Naive B cell (primary cell): ENCODE measurements at regions not wholly inside any gene's neighbourhood (a gene's known extent, or its start where the extent isn't known, plus 50 kb on each side); places are given as distances from the start of the nearest gene placed in this dataset.
"Not testable (repeated sequence)": the region's sequence is repeated elsewhere in the genome, so short reads cannot be mapped to it uniquely, and the experiment has no call there.

Source experiments
- ATAC-seq, 2 donors: fragments of 150-1000 bp; cut with Tn5 transposase; 2 replicates each; pipeline ENCODE4 v1.10.0; 2021; ENCODE audit warnings: low read depth in 2 of 2, mild to moderate bottlenecking in 2 of 2, moderate library complexity in 2 of 2
- DNase-seq: peaks from one replicate; pipeline ENCODE4 v3.0.0; 2022
- H3K27ac Mint-ChIP-seq, 6 donors: one replicate each; pipeline ENCODE4 v1.8.0; 2020 to 2022; ENCODE audit warnings: mild to moderate bottlenecking in 6 of 6, mixed read lengths in 6 of 6, moderate library complexity in 5 of 6, inconsistent platforms in 2 of 6
- H3K27me3 Mint-ChIP-seq, 3 donors: one replicate each; pipeline ENCODE4 v1.8.0; 2021 to 2022; ENCODE audit warnings: mixed read lengths in 3 of 3, mild to moderate bottlenecking in 1 of 3
- H3K36me3 Mint-ChIP-seq, 2 donors: one replicate each; pipeline ENCODE4 v1.8.0; 2020 to 2022; ENCODE audit warnings: mixed read lengths in 2 of 2, inconsistent platforms in 1 of 2, mild to moderate bottlenecking in 1 of 2
- H3K4me1 Mint-ChIP-seq, 3 donors: one replicate each; pipeline ENCODE4 v1.8.0; 2020 to 2022; ENCODE audit warnings: mixed read lengths in 3 of 3, inconsistent platforms in 1 of 3, mild to moderate bottlenecking in 1 of 3, moderate library complexity in 1 of 3
- H3K4me3 Mint-ChIP-seq, 8 donors: one replicate each; pipeline ENCODE4 v1.8.0; 2020 to 2022; ENCODE audit warnings: mild to moderate bottlenecking in 8 of 8, mixed read lengths in 8 of 8, moderate library complexity in 8 of 8, inconsistent platforms in 2 of 8
- H3K9me3 Mint-ChIP-seq, 7 donors: one replicate each; pipeline ENCODE4 v1.8.0; 2020 to 2022; ENCODE audit warnings: mixed read lengths in 7 of 7, mild to moderate bottlenecking in 5 of 7, inconsistent platforms in 2 of 7, moderate library complexity in 1 of 7

GRCh38 chrY:12212394-12212793, 488.6 kb upstream of the USP9Y start:
- Mint-ChIP-seq H3K36me3 (no peaks in the 10 kb centered on the region), H3K27ac (no peak overlapping the region), H3K9me3 (peaks cover 0 to 43% (median 0%) of the 10 kb centered on the region in 7 donors), H3K4me3 (no peak overlapping the region), H3K27me3 (no peaks in the 10 kb centered on the region), H3K4me1 (peaks cover 0 to 32% (median 0%) of the 10 kb centered on the region in 3 donors)
- DNase-seq (no peak), ATAC-seq (no peak)

GRCh38 chrY:12215564-12216022, 485.4 kb upstream of the USP9Y start:
- no peaks in the 10 kb centered on the region for H3K36me3 Mint-ChIP-seq
- H3K4me1 Mint-ChIP-seq = peaks cover 0 to 39% (median 0%) of the 10 kb centered on the region in 3 donors
- peak in 1 of 2 donors; percentile 5 for ATAC-seq
- no peak for DNase-seq
- H3K27ac Mint-ChIP-seq = peak overlapping the region in 1 of 6 donors; percentile 66
- H3K4me3 Mint-ChIP-seq = peak overlapping the region in 1 of 8 donors; percentile 54
- peaks cover 0 to 51% (median 0%) of the 10 kb centered on the region in 7 donors for H3K9me3 Mint-ChIP-seq
- H3K27me3 Mint-ChIP-seq = no peaks in the 10 kb centered on the region

GRCh38 chrY:12230921-12231320, 470.1 kb upstream of the USP9Y start:
- H3K9me3 Mint-ChIP-seq = no peaks in the 10 kb centered on the region
- ATAC-seq = no peak
- H3K27ac Mint-ChIP-seq = no peak overlapping the region
- no peak overlapping the region for H3K4me3 Mint-ChIP-seq
- H3K36me3 Mint-ChIP-seq = no peaks in the 10 kb centered on the region
- no peaks in the 10 kb centered on the region for H3K4me1 Mint-ChIP-seq
- no peak for DNase-seq
- H3K27me3 Mint-ChIP-seq = no peaks in the 10 kb centered on the region

DNA sequence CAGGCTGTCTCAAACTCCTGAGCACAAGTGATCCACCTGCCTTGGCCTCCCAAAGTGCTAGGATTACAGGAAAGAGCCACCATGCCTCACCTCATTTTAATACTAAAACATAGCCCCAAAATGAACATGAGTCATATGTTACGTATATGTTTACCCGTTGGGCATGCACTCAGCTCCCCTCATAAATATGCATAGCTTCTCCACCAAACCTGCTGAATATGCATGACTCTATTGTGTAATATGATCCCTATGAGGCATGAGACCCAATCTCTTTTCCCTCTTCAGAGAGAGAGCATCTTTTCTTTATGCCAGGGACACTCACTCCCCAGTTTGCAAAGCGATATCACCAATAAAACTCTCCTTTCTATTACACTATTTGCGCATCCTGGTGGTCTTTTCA, 464.6 kb upstream of the USP9Y start:
- Mint-ChIP-seq H3K9me3 (peaks cover 0 to 3% (median 0%) of the 10 kb centered on the region in 7 donors), H3K4me3 (no peak overlapping the region), H3K27me3 (no peaks in the 10 kb centered on the region), H3K36me3 (no peaks in the 10 kb centered on the region), H3K27ac (no peak overlapping the region), H3K4me1 (no peaks in the 10 kb centered on the region)
- DNase-seq (no peak), ATAC-seq (no peak)

- not testable (repeated sequence) for H3K36me3 Mint-ChIP-seq, ATAC-seq, H3K27me3 Mint-ChIP-seq, H3K9me3 Mint-ChIP-seq, H3K27ac Mint-ChIP-seq, DNase-seq, H3K4me1 Mint-ChIP-seq, H3K4me3 Mint-ChIP-seq
Observed at GRCh38 chrY:12240326-12240725, 460.7 kb upstream of the USP9Y start.

GRCh38 chrY:12244146-12244545, 456.9 kb upstream of the USP9Y start:
- Mint-ChIP-seq H3K27me3 (no peaks in the 10 kb centered on the region), H3K27ac (no peak overlapping the region), H3K9me3 (no peaks in the 10 kb centered on the region), H3K4me3 (no peak overlapping the region), H3K36me3 (no peaks in the 10 kb centered on the region), H3K4me1 (no peaks in the 10 kb centered on the region)
- DNase-seq (no peak), ATAC-seq (no peak)

DNA sequence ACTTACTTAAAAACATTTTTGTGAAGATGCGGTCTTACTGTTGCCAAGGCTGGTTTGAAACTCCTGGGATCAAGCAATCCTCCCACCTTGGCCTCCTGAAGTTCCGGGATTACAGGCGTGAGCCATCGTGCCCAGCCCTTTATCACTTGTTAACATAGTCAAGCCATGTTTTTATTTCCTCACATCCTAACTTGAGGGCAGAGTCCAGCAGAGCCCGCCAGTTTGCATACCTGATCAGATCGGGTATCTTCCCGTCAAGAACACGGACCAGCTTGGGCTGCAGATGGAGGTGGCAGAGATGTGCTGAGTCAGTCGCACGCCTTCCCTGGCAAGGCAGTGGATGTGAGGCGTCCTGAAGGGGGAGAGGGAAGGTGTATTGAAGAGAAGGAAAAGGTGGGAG, 447.3 kb upstream of the USP9Y start:
- no peak for DNase-seq
- H3K36me3 Mint-ChIP-seq = no peaks in the 10 kb centered on the region
- H3K27me3 Mint-ChIP-seq = peaks cover 0 to 9% (median 6%) of the 10 kb centered on the region in 3 donors
- no peak for ATAC-seq
- H3K4me3 Mint-ChIP-seq = no peak overlapping the region
- peak overlapping the region in 1 of 6 donors; percentile 37 for H3K27ac Mint-ChIP-seq
- H3K9me3 Mint-ChIP-seq = no peaks in the 10 kb centered on the region
- no peaks in the 10 kb centered on the region for H3K4me1 Mint-ChIP-seq

- H3K4me3 Mint-ChIP-seq = no peak overlapping the region
- no peak overlapping the region for H3K27ac Mint-ChIP-seq
Observed at GRCh38 chrY:12271162-12271561, 429.9 kb upstream of the USP9Y start.

DNA sequence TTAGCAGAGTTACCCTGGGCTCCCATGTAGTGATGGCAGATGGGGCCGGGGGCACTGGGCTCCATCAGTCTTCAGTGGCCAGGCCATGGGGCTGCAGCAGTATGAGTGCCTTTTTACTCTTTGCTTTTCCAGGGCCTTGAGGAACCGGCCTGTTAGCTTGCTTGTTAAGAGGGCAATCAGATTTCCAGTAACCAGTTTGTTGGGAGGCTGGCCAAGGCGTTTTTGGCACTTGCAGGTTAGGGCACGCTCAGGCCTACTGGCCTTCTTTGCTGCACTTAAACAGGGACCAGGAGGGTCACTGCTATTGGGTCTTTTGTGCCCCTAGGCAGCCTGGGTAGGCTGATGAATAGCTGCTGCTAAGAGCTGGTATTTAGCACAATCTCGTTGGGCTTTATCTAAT, 415.4 kb upstream of the USP9Y start:
- H3K9me3 Mint-ChIP-seq = peaks cover 0 to 5% (median 0%) of the 10 kb centered on the region in 7 donors
- no peak for DNase-seq
- H3K4me3 Mint-ChIP-seq = no peak overlapping the region
- no peaks in the 10 kb centered on the region for H3K36me3 Mint-ChIP-seq
- peaks cover 0 to 14% (median 11%) of the 10 kb centered on the region in 3 donors for H3K27me3 Mint-ChIP-seq
- H3K27ac Mint-ChIP-seq = no peak overlapping the region
- peaks cover 0 to 9% (median 0%) of the 10 kb centered on the region in 3 donors for H3K4me1 Mint-ChIP-seq
- ATAC-seq = no peak

More at GRCh38 chrY:12271162-12271561, 429.9 kb upstream of the USP9Y start:
- no peaks in the 10 kb centered on the region for H3K4me1 Mint-ChIP-seq
- ATAC-seq = no peak
- H3K36me3 Mint-ChIP-seq = no peaks in the 10 kb centered on the region
- no peak for DNase-seq
- H3K27me3 Mint-ChIP-seq = no peaks in the 10 kb centered on the region
- H3K9me3 Mint-ChIP-seq = no peaks in the 10 kb centered on the region

DNA sequence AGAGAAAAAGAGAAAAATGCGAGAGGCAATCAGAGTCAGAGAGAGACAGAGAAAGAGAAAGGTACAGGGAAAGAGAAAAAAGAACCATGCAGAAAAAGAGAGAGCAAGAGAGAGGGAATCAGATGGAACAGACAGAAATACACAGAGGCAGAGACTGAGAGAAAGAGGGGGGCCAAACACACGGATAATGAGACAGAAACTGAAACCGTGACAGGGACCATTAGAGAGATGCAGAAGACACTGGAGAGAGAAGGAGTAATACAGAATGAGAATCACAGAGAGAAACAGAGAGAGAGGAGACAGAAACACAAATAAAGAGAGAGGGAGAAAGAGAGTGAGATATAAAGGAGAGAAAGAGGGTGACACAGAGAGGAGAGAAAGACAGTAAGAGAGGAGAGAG, 412.1 kb upstream of the USP9Y start:
- peaks cover 0 to 9% (median 0%) of the 10 kb centered on the region in 3 donors for H3K4me1 Mint-ChIP-seq

GRCh38 chrY:12289415-12289814, 411.6 kb upstream of the USP9Y start:
- H3K4me3 Mint-ChIP-seq = no peak overlapping the region
- no peaks in the 10 kb centered on the region for H3K36me3 Mint-ChIP-seq
- H3K9me3 Mint-ChIP-seq = no peaks in the 10 kb centered on the region
- H3K4me1 Mint-ChIP-seq = peaks cover 0 to 9% (median 0%) of the 10 kb centered on the region in 3 donors
- no peak overlapping the region for H3K27ac Mint-ChIP-seq
- DNase-seq = no peak
- no peak for ATAC-seq
- H3K27me3 Mint-ChIP-seq = peaks cover 0 to 11% (median 8%) of the 10 kb centered on the region in 3 donors

More for the DNA sequence above, 412.1 kb upstream of the USP9Y start:
- H3K27ac Mint-ChIP-seq = peak overlapping the region in 1 of 6 donors; percentile 15
- no peak overlapping the region for H3K4me3 Mint-ChIP-seq
- no peaks in the 10 kb centered on the region for H3K36me3 Mint-ChIP-seq
- H3K9me3 Mint-ChIP-seq = no peaks in the 10 kb centered on the region
- peaks cover 0 to 11% (median 10%) of the 10 kb centered on the region in 3 donors for H3K27me3 Mint-ChIP-seq
- no peak for ATAC-seq
- no peak for DNase-seq

DNA sequence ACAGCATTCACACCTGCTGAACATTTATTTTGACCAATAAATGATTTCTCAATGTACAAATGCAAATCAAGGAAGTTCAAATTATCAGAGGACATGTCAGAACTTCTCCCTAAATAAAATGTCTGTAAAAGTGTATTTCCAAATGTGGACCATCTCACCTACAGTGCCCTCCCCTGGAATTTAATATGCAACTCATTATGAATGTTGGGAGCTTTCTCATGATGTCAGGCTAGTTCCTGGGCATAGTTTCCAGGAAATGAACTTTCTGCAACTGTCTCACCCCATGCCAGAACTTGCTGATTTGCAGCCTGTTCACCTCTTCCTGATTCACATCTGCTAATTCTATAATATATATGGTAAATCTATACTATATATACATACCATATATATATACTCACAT, 408.5 kb upstream of the USP9Y start:
- DNase-seq = no peak
- Mint-ChIP-seq H3K27ac (no peak overlapping the region), H3K4me1 (peaks cover 0 to 9% (median 0%) of the 10 kb centered on the region in 3 donors), H3K27me3 (peaks cover 0 to 11% (median 5%) of the 10 kb centered on the region in 3 donors), H3K4me3 (no peak overlapping the region), H3K9me3 (no peaks in the 10 kb centered on the region), H3K36me3 (no peaks in the 10 kb centered on the region)
- ATAC-seq = no peak

- DNase-seq (no peak), ATAC-seq (no peak)
- Mint-ChIP-seq H3K4me3 (no peak overlapping the region), H3K4me1 (no peaks in the 10 kb centered on the region), H3K27me3 (no peaks in the 10 kb centered on the region), H3K27ac (no peak overlapping the region), H3K9me3 (no peaks in the 10 kb centered on the region), H3K36me3 (no peaks in the 10 kb centered on the region)
Observed at GRCh38 chrY:12296460-12296859, 404.6 kb upstream of the USP9Y start.

DNA sequence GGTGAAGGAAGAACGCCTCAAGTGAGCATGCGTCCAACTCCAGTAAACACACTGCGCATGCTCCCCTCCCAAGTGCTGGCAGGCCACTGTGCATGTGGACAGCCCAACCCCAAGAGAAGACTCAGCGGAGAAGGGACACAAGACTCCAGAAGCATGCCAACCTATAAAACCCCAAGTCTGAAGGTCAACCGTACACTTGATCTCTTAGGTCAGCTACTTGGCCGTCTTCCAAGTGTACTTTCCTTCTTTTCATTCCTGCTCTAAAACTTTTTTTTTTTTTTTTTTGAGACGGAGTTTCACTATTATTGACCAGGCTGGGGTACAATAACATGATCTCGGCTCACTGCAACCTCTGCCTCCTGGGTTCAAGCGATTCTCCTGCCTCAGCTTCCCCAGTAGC, 401.2 kb upstream of the USP9Y start:
- H3K4me3 Mint-ChIP-seq, H3K27ac Mint-ChIP-seq, H3K4me1 Mint-ChIP-seq, DNase-seq, H3K36me3 Mint-ChIP-seq, H3K27me3 Mint-ChIP-seq, H3K9me3 Mint-ChIP-seq, ATAC-seq: not testable (repeated sequence)

DNA sequence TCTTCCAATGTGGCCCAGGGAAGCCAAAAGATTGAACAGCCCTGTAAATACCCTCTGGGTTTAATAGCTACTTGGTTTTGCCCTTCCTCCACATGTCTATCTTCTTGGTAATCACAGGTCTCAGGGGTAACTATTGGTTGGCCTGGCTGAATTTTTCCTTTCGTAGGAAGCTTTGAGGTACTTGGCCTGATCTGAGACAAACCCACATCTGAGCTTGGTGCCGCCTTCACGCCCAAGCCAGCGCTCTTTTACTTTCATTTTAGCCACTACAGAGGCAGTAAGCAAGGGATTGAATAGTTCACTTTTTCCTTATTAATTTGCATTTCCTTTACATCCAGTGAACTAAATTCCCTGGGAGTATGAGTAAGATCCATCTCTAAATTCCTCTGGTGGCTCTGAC, 397.6 kb upstream of the USP9Y start:
- DNase-seq (no peak), ATAC-seq (no peak)
- no peak overlapping the region for H3K27ac Mint-ChIP-seq
- no peaks in the 10 kb centered on the region for H3K4me1 Mint-ChIP-seq
- H3K36me3 Mint-ChIP-seq = no peaks in the 10 kb centered on the region
- peak overlapping the region in 1 of 8 donors; percentile 52 for H3K4me3 Mint-ChIP-seq
- no peaks in the 10 kb centered on the region for H3K27me3 Mint-ChIP-seq
- peaks cover 0 to 3% (median 0%) of the 10 kb centered on the region in 7 donors for H3K9me3 Mint-ChIP-seq
